NCI-H82 (cell line): ENCODE measurements at regions not wholly inside any gene's neighbourhood (a gene's known extent, or its start where the extent isn't known, plus 50 kb on each side); places are given as distances from the start of the nearest gene placed in this dataset.

Experiments used
- DNase-seq: peaks from one replicate; lab custom pipeline; 2025; lab: John Stamatoyannopoulos, UW

- no peak for DNase-seq
Measured at GRCh38 chr13:33628662-33629061, 189.3 kb upstream of the RFC3 start.

DNA sequence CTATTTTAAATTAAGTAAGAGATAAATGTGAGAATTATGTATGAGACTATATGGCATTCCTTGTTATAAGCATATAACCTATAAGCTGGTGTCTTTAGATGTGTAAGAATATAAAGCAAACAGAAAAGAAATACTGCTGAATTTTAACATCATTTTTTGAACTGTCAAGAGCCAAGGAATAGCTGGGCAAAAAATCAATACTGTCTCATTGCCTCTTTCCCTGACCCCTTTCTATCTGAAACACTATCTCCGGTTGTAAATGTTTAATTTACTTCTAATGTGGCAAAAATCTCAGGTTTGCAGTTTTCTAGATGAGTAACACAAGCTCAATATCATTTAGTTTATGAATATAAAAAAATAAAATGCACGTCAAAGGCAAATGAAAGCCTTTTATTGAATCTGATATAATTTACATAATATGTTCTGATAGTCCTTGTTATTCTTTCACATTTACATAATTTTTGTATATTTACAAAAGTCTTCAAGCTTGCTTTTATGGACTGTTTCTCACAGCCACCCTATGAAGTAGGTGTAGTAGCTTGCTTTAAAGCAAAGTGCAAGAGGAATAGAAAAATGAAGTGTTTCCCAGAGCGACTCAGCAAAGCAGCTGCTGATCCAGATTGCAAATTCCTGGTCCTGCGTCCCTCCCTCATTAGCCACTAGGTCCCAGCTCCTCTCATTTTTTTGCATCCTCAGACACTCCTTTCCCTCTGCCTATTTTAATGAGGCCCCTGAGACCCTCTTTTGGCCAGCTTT, 188.2 kb upstream of the RFC3 start:
- no peak for DNase-seq

DNA sequence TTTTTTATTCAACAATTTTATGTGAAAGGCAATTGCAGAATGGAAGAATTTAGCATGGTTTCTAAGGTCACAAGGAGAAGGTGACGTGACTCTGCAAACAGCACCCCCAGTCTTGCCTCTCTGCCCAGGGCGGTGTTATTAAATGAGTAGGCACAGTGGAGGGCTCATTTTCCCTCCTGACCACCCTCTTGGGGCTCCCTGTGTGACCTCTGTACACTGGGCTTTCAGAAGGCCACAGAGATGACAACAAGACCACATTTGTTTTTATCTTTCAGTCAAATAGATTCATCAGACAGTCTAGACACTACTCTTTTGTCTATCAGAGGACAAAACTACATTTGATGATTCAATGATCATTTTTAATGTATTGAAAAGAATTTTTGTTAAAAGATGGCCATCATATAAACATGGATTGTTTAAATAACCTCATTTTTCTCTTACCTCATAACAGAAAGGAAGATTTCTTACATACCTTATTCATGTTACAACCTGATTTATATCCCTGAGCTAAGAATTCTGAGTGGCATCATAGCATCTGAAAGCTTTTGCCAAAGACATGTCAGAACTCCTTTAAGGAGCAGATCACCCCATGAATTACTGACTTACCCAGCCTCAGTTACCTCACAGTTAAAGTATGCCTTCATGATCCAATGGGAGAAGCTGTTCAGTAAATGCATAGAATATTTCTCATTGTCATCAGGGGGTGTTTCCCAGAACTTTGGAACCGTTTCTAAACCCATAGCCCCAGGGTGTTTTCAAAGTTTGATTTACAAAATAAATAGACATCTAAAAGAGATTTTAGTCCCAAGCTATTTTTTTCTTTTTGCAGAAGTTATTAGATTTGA, 184.0 kb upstream of the RFC3 start:
- DNase-seq: no peak

GRCh38 chr13:33634546-33634982, 183.4 kb upstream of the RFC3 start:
- no peak for DNase-seq

DNA sequence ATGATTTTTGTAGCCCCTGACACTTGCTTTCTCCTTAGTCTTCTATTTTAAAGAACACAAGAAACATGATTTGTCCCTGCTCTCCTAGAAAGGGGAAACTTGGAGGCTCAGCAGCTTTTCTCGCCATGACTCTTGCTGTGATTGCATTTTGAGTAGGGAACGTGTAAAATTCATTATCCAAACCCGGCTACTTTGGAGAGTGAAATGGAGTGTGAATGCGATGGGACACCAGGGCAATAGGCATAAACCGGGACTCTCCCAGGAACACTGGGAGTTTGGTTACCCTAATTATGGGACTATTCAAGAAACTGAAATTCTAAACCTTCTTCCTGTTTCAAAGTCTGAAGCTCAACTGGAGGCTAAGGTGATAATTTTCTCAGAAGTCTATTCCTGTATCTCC, 181.7 kb upstream of the RFC3 start:
- DNase-seq: no peak

GRCh38 chr13:33636955-33637670, 180.8 kb upstream of the RFC3 start:
- DNase-seq: no peak

DNA sequence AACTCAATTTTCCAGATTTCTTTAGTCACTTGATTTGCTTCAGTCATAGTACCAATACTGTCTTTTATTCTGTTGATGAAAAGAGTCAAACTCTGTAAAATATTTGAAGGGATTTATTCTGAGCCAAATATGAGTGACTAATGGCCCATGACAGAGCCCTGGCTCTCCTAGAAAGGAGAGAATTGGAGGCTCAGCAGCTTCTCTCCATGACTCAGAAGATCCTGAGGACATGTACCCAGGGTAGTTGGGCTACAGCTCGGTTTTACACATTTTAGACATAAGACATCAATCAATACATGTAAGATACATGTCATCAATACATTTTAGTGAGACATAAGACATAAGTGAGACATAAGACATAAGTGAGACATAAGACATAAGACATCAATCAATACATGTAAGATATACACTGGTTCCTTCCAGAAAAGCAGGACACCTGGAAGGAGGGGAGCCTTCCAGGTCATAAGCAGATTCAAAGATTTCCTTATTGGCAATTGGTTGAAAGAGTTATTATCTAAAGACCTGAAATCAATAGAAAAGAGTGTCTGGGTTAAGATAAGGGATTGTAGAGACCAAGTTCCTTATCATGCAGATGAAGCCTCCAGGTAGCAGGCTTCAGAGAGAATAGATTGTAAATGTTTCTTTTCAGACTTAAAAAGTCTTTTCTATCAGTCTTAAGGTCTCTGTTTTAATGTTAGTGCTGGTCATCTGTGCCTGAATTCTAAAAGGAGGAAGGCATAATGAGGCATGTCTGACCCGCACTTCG, 179.8 kb upstream of the RFC3 start:
- DNase-seq: no peak

DNA sequence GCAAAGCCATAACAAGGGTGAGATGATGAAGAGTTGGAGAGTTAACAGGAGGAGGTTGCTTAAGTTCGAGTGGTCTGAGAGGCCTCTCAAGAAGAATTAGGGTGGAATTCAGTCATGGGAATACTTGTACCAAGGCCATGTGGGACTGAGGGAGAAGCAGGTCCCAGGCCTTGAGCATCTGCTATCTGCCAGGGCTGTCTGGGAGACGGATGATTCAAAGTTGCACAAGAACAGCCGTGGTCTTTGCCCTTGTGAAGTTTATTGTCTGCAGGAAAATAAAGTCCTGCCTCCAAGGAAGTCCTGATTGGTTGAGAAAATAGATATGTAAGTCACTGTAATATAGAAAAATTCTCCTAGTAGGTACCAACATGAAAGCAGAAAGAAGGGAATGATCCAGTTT, 178.8 kb upstream of the RFC3 start:
- peak; percentile 19 for DNase-seq

DNA sequence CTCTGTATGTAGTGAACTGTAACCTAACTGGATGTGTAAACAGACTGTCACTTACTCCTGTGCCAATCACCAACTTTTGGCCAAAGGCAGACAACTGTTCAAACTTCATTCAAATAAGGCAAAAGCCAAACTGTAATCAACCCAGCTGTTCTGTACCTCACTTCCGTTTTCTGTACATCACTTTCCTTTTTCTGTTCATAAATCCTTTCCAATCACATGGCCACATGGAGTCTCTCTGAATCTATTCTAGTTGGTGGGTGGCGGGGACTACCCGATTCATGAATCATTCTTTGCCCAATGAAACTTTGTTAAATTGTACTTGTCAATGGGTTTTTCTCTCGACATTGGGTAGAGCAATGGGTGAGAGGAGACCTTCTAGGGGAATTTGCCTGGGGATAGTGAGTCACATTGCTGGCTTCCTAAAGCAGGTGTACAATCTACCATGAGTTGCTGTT, 178.3 kb upstream of the RFC3 start:
- no peak for DNase-seq

DNA sequence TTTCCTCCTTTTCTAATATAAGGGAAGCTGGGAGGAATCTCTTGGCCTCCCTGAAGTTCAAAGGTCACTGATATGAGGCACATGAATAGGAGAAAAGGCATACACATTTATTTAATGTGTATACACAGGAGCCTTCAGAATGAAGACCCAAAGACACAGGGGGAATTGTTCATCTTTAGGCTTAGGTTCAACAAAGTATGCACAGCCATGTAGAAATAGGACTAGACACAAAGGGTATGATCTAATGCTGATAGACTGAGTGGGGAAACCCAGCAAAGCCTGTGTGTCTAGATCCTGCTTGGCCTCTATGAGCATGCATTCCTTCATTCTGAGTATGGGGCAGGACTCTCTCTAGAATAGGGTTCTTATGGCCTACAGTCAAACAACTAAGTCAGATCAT, 177.1 kb upstream of the RFC3 start:
- no peak for DNase-seq

DNA sequence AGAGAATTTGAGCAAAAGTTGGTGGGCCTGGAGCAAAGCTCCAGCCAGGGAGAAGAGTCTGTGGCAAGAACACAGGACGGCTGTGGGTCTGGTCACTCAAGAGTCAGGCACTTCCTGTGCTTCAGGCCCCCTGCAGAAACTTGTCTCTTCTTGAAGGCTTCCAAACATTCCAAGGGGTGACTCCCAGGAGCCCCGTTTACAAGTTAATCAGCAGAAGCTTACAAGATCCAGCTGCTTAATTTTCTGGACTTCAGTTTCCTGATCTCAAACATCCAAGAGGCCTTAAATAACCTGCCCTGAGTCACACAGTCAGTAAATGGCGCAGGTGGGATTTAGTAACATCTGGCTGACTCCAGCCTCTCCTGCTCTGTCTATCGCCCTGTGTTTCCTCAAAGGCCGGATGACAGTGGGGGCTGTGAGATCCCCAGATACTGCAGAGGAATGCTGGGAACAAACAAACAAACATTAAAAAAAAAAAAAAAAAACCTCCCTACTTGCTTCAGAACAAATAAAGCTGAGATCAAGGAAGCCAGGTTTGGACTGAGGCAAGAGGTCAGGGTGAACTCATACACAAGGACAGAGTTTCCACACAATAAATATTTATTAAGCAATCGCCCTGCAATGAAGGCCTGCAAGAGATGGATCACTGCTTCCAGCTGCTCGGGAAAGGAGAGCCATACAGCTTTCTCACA, 175.4 kb upstream of the RFC3 start:
- peak; percentile 31 for DNase-seq

DNA sequence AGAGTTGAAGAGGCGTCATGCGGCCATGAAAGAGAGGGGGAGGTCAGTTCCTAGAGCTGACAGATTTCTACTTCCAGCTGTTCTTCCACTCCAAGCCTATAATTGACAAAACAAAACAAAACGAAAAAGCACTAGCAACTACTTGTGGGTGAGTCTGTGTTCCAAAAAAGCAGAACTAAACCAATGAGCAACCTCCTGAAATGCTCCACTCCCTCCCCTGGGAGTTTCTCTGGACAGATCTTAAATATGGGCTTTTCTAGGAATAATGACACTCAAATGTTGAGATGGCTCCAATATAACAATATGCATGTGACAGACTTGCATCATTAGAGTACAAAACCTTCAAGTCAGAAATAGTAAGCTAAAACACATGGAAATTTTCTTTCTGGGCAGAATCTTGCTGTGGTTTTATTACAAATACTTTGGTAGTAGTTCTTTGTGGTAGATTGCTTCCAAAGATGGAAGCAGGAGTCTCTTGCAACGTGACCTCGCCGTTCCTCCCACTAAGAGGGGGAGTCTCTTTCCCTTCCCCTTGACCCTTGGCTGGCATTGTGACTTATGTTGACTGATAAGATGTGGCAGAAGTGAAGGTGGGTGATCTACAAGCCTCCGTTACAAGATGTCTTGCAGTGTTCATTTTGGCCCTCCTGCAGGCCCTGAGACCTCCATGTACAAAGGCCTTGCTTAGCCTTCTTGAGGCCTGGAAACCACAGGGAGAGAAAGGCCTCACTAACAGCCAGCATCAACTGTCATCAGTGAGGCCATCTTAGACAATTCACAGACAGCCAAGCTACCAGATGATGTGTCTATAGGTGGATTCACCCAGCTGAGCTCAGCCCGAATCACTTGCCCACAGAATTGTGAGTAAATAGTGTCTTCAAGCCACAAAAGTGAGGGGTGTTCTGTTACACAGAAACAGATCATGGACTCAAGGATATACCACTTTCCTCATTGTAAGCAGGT, 173.1 kb upstream of the RFC3 start:
- no peak for DNase-seq

- peak; percentile 55 for DNase-seq
Measured at GRCh38 chr13:33645591-33646554, 172.1 kb upstream of the RFC3 start.

GRCh38 chr13:33649212-33649878, 168.6 kb upstream of the RFC3 start:
- DNase-seq: no peak

DNA sequence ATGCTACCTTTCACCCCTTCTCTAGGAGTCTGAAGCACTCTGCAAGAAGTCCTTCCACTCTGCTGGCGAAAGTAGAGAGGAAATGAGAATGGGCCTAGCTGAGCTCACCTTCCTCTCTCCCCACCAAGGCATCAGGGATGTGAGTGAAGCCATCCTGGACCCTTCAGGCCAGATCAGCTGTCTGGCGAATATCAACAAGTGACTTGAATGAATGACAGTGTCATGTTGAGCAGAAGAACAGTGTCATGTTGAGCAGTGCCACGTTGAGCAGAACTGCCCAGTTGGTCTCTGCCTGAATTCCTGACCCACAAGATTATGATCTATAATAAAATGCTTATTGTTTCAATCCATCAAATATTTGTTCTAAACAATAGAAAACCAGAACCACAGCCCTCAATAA, 166.2 kb upstream of the RFC3 start:
- no peak for DNase-seq

GRCh38 chr13:33657274-33657673, 160.7 kb upstream of the RFC3 start:
- DNase-seq: no peak

DNA sequence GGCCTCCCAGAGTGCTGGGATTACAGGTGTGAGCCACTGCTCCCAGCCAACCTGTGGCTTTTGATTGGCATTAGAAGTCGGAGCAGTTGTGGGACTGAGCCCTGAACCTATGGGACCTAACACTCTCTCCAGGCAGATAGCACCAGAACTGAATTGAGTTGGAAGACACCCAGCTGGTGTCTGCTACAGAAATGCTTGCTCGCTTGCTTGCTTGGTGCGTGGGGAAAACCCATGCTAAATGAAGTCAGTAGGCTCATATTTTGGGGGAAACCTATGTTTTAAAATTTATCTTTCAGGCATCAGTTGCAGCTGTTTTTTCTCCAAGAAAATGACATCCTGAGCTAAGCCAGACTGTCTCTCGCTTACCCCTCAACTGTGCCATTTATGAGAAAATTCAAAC, 158.5 kb upstream of the RFC3 start:
- DNase-seq: no peak

DNA sequence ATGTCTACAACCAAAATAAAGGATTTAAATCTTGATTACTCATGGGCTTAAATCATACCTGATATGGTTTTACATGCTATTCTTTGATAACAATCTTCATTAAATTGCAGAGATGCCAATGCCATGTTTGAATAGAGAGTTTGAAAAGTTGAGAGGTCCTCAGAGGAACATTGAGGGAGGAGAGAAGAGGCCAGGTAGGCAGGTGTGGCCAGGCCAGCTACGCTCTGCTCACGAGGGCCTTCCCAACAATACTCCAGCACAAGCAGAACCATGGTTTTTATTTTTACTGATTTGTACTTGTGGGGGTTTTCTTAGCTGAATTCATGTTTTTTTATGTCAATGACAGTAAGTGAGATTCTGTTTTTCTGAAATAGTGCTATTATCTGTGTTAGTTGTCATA, 158.1 kb upstream of the RFC3 start:
- no peak for DNase-seq
